Kidney (tissue), 13 donors: ENCODE measurements at regions not wholly inside any gene's neighbourhood (a gene's known extent, or its start where the extent isn't known, plus 50 kb on each side); places are given as distances from the start of the nearest gene placed in this dataset.

Experiments
- DNase-seq, 5 donors: peaks; one replicate each; pipeline ENCODE4 v3.0.0-alpha.2; 2013 to 2020
- FAIRE-seq: peaks from 2 replicates; lab custom pipeline; 2012; peaks lifted over from hg19 to GRCh38; lab: Jason Lieb, UNC
- H3K27ac ChIP-seq, 2 donors: one replicate each; pipeline ENCODE4 v1.7.0; 2013; ENCODE audit warnings: low read depth in 2 of 2, low read length in 2 of 2, inconsistent platforms in 1 of 2
- H3K27me3 ChIP-seq: one replicate; pipeline ENCODE4 v1.7.1; 2013; ENCODE audit warnings: low read length, inconsistent platforms; ENCODE audit not compliant: control insufficient read depth, insufficient read depth
- H3K36me3 ChIP-seq, 3 donors: one replicate each; pipeline versions ENCODE4 v1.7.0 to v1.7.1; 2013; ENCODE audit warnings: low read length in 3 of 3, control low read depth in 1 of 3, inconsistent platforms in 1 of 3; ENCODE audit not compliant: insufficient read depth in 3 of 3, control insufficient read depth in 2 of 3
- H3K4me1 ChIP-seq, 3 donors: one replicate each; pipeline versions ENCODE4 v1.7.0 to v1.7.1; 2013; ENCODE audit warnings: low read length in 3 of 3, inconsistent platforms in 1 of 3, low read depth in 1 of 3; ENCODE audit not compliant: control insufficient read depth in 2 of 3, insufficient read depth in 2 of 3
- H3K4me3 ChIP-seq, 3 donors: one replicate each; pipeline versions ENCODE4 v1.7.0 to v1.8.1; 2013; ENCODE audit warnings: low read length in 3 of 3, control low read depth in 1 of 3, inconsistent platforms in 1 of 3
- H3K9ac ChIP-seq, 3 donors: one replicate each; pipeline versions ENCODE4 v1.7.0 to v1.7.1; 2013; ENCODE audit warnings: low read length in 3 of 3, control low read depth in 1 of 3, inconsistent platforms in 1 of 3
- H3K9me3 ChIP-seq, 3 donors: one replicate each; pipeline versions ENCODE4 v1.7.0 to v1.7.1; 2013; ENCODE audit warnings: low read length in 3 of 3, control low read depth in 1 of 3, inconsistent platforms in 1 of 3; ENCODE audit not compliant: control insufficient read depth in 2 of 3, insufficient read depth in 1 of 3
- intact Hi-C: fragments of 100-400 bp; cut with DNase I; formaldehyde crosslinking; loops from one replicate; pipeline ENCODE4 v1.11.1; 2022
- TF ChIP-seq, protein P1 (sequence below): IDR thresholded peaks from 3 replicates; pipeline ENCODE4 v1.5.1; 2012; ENCODE audit warnings: mild to moderate bottlenecking, moderate library complexity, borderline replicate concordance; ENCODE audit not compliant: insufficient read depth; ENCODE audit errors: extremely low read depth
- donor health status: control.
- donor health status: control.
- donor health status: control.
- donor health status: control.
- donor health status: control.
- donor health status: DM: yes; HTN: yes; CAD: no.
- donor health status: Normal renal cell carcinoma (clear cell type).

DNA sequence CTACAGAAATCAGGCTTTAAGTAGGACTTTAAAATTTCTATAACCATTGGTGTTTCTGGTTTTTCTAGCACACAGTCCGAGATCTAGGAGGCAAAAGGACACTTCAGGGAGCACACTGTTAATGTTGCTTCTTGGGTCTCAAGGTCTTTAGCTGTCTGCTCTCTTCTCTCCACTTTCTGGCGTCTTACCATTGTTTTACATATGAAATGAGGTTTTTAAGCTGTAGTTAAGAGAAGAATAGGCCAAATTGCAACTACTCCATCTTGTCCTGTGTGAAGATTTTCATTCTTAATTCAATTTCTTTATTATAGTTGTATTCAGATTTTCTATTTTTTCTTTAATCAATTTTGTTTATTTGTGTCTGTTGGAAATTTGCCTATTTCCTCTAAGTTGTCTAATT, 151.4 kb downstream of the WNT7A start:
- no peaks in the 10 kb centered on the region for H3K36me3 ChIP-seq
- intact Hi-C loops = no loop called here
- TF ChIP-seq, protein P1, sequence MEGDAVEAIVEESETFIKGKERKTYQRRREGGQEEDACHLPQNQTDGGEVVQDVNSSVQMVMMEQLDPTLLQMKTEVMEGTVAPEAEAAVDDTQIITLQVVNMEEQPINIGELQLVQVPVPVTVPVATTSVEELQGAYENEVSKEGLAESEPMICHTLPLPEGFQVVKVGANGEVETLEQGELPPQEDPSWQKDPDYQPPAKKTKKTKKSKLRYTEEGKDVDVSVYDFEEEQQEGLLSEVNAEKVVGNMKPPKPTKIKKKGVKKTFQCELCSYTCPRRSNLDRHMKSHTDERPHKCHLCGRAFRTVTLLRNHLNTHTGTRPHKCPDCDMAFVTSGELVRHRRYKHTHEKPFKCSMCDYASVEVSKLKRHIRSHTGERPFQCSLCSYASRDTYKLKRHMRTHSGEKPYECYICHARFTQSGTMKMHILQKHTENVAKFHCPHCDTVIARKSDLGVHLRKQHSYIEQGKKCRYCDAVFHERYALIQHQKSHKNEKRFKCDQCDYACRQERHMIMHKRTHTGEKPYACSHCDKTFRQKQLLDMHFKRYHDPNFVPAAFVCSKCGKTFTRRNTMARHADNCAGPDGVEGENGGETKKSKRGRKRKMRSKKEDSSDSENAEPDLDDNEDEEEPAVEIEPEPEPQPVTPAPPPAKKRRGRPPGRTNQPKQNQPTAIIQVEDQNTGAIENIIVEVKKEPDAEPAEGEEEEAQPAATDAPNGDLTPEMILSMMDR = no peak
- FAIRE-seq (no peak), DNase-seq (no peak)
- H3K27me3 ChIP-seq = no peaks in the 10 kb centered on the region
- peaks cover 0 to 10% (median 0%) of the 10 kb centered on the region in 3 donors for H3K9me3 ChIP-seq
- H3K4me3 ChIP-seq = no peak overlapping the region
- no peak overlapping the region for H3K27ac ChIP-seq
- no peak overlapping the region for H3K9ac ChIP-seq
- H3K4me1 ChIP-seq = no peaks in the 10 kb centered on the region

DNA sequence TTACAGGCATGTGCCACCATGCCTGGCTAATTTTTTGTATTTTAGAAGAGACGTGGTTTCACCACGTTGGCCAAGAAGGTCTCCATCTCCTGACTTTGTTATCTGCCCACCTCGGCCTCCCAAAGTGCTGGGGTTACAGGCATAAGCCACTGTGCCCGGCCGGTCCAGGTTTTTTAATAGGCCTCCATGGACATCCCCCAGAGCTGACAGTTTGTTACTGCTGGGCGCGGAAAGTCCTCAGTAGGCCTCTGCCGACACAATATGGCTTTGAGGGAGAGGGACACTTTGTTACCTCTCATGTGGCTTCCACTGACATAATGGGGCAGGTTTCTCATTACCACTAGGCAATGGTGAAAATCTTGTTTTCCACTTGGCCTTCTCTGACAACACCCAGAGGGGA, 152.0 kb downstream of the WNT7A start:
- Histone ChIP-seq H3K36me3 (no peaks in the 10 kb centered on the region), H3K27ac (no peak overlapping the region), H3K4me1 (no peaks in the 10 kb centered on the region), H3K9ac (no peak overlapping the region), H3K27me3 (no peaks in the 10 kb centered on the region), H3K4me3 (no peak overlapping the region), H3K9me3 (peaks cover 0 to 11% (median 0%) of the 10 kb centered on the region in 3 donors)
- intact Hi-C loops = no loop called here
- DNase-seq (peak in 1 of 5 donors; percentile 39), FAIRE-seq (no peak)
- TF ChIP-seq, protein P1 = no peak

DNA sequence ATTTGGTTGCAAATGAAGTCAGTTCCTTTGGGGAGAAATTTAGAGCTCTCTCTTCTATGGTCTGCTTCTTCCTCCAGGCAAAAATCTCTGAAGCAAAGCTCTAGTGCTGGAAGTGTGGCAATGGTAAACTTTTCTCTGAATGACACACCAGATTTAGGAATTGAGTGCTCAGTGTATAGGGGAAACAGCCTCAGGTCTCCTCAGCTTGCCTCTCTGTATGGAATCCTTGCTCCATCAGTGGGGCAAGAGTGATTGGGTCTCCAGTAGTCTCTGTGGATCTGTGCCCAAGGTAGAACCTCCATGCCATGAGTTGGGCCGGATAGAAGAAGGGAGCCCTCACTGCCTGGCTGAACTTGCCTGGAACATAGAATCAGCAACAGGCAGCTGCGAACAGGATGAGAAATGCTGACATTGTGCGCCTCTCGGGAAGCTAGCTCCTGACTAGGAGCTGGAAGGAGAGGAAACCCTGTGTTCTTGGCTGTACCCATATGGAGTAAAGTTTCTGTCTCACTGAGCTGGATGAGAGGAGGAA, 156.1 kb downstream of the WNT7A start:
- FAIRE-seq = no peak
- H3K9me3 ChIP-seq = peaks cover 0 to 11% (median 0%) of the 10 kb centered on the region in 3 donors
- H3K27ac ChIP-seq = no peak overlapping the region
- TF ChIP-seq, protein P1 = no peak
- H3K4me3 ChIP-seq = no peak overlapping the region
- no peak overlapping the region for H3K9ac ChIP-seq
- H3K27me3 ChIP-seq = no peaks in the 10 kb centered on the region
- intact Hi-C loops = no loop called here
- H3K4me1 ChIP-seq = no peaks in the 10 kb centered on the region
- H3K36me3 ChIP-seq = no peaks in the 10 kb centered on the region
- no peak for DNase-seq

DNA sequence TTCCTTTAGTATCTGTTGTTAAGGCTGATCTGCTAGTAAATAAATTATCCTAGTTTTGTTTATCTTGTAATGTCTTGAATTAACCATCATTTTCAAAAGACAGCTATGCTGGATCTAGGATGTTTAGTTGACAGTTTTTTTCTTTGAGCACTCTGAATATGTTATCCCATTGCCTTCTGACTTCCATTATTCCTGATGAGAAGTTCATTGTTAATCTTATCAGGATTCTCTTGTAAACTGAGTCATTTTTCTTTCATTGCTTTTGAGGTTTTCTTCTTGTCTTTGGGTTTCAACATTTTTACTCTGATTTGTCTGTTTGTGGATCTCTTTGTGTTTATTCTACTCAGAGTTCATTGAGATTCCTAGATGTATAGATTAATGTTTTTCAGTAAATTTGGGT, 157.7 kb downstream of the WNT7A start:
- TF ChIP-seq, protein P1 = no peak
- Histone ChIP-seq H3K27ac (no peak overlapping the region), H3K36me3 (no peaks in the 10 kb centered on the region), H3K4me1 (no peaks in the 10 kb centered on the region), H3K4me3 (no peak overlapping the region), H3K9ac (no peak overlapping the region), H3K9me3 (peaks cover 0 to 11% (median 0%) of the 10 kb centered on the region in 3 donors), H3K27me3 (no peaks in the 10 kb centered on the region)
- no peak for DNase-seq
- FAIRE-seq = no peak
- intact Hi-C loops = no loop called here
